ENCODE measurements at regions not wholly inside any gene's neighbourhood (a gene's known extent, or its start where the extent isn't known, plus 50 kb on each side); places are given as distances from the start of the nearest gene placed in this dataset.

DNA sequence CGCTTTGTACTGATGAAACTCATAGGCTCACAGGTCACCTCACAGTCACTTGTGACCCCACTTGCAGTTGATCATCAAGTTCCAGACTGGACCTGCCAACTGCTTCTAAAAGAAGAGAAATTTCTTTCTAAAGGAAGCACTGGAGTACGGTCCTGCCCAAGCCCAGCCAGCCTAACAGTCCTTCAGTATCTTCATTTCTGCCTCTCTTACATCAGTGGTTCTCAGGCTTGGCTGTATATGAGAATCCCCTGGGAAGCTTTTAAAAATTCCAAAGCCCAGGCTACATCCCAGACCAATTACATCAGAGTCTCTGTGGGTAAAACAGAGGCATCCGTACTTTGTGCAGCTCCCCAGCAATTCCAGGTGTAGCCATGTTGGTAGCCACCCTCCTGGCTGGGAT, 282.1 kb downstream of the NFIB start:
- Mint-ChIP-seq H3K36me3 (ENCODE audit: insufficient read depth) (no peaks in the 10 kb centered on the region), H3K27me3 (ENCODE audit: low read depth) (no peaks in the 10 kb centered on the region), H3K4me1 (ENCODE audit: low read depth) (no peaks in the 10 kb centered on the region), H3K9me3 (no peaks in the 10 kb centered on the region), H3K4me3 (no peak overlapping the region)
- DNase-seq = no peak
- ATAC-seq = no peak

DNA sequence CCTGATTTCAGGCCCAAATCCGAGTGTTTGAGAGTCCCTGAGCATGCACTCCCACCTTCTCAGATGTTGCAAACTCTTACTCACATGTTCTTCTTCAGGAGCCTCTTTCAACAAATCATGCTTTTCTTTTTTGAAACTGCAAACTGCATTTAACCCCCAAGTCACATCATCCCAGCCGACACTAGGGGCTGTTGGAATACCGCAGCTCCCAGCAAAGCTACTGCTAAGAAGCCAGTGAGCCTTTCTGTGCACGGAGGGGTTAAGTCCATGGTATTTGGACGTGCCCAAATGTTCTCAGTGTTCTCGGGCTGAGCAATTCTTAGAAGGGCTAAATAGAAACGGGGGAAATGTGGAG, 282.9 kb downstream of the NFIB start:
- DNase-seq (no peak), ATAC-seq (no peak)
- Mint-ChIP-seq H3K27me3 (ENCODE audit: low read depth) (no peaks in the 10 kb centered on the region), H3K4me1 (ENCODE audit: low read depth) (no peaks in the 10 kb centered on the region), H3K36me3 (ENCODE audit: insufficient read depth) (no peaks in the 10 kb centered on the region), H3K4me3 (no peak overlapping the region), H3K9me3 (no peaks in the 10 kb centered on the region)

DNA sequence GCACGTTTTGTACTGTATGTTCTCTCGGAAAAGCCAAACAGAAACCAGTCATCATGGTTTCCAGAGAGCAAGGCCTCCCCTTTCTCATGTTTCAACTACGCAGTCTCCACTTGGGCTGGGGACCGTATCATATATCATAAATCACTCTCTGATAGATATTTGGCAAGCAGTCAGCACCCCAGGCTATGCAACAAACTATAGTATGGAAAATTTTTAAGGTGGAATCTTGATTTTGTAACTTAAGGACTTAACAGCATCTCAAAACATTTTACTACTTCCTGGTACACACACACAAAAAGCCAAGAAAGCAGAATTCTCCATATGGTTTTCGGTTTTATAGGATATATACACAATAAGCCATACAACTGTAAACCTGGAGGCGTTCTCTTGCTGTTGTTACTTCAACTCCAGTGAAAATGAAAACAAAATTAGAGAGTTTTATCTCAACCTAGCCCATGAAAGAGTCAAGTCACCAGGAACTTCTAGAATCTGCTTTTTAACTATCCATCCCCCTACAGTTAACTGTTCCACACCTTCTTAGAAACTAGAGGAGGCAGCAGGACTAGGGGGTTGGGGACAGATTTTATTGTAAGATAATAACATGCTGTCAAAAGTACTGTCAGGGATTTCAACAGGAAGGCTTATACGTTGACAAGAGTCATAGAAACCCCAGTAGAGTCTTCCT, 283.4 kb downstream of the NFIB start:
- no peak for ATAC-seq
- H3K27me3 Mint-ChIP-seq (ENCODE audit: low read depth) = no peaks in the 10 kb centered on the region

DNA sequence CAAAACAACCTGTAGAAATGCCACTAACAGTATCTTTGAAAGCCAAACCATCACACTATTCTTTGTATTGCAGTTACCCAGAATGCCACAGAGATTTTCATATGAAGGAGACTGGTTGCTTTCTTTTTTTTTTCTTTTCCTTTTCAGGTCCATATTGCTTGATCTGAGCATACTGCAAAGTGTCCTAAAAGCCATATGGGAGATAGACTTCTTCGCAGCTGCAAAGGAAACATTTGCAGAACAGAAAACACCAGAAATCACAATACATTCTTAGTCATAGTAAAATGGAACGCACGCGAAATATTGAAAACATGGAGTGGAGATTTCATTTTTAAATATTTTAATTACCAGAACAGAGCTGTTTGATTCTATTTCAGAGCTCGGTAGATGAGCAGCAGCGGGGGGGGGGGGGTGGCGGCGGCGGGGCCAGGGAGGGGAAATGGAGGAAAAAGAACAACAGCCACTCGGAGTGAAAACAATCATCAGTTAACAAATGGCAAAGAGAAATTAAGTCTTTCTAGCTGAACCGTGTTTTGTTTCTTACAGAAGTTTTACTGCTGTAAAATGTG, 284.1 kb downstream of the NFIB start:
- Mint-ChIP-seq H3K4me1 (ENCODE audit: low read depth) (no peaks in the 10 kb centered on the region), H3K27me3 (ENCODE audit: low read depth) (no peaks in the 10 kb centered on the region), H3K36me3 (ENCODE audit: insufficient read depth) (no peaks in the 10 kb centered on the region), H3K9me3 (no peaks in the 10 kb centered on the region), H3K4me3 (no peak overlapping the region)
- DNase-seq (no peak), ATAC-seq (no peak)

More for the DNA sequence above, 283.4 kb downstream of the NFIB start:
- Mint-ChIP-seq H3K4me1 (ENCODE audit: low read depth) (no peaks in the 10 kb centered on the region), H3K9me3 (no peaks in the 10 kb centered on the region), H3K36me3 (ENCODE audit: insufficient read depth) (no peaks in the 10 kb centered on the region), H3K4me3 (no peak overlapping the region)
- DNase-seq = no peak

DNA sequence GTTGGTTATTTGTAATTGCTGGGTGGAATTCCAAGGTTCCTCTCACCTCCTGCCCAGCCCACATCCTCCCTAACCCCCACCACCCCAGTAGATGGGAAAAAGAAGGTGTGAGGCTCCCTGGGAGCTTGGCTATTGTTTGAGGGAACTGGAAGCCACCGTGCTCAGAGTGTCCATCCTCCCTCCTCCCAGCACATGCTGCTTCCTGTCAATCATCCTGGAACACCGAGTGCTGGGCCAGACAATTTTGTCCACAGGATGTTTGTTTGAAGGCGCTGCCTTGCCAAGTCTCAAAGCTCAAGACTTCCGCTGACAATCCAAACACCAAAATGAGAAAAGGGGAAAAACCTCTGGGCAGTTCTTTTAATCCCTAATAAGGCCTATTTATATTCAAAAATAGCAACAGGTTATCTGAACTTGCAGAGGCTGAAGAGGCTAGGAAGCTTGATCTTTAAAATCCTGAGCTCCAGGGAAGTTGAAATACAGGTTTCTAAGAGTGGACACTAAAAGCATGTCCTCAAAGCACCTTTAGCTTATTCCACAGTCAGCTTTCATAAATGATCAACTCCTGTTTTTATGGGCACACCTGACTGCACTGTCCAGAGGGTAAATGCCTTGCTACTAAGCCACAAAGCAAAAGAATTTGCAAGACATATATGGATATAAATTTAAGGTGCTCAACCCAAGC, 286.7 kb downstream of the NFIB start:
- Mint-ChIP-seq H3K4me1 (ENCODE audit: low read depth) (no peaks in the 10 kb centered on the region), H3K36me3 (ENCODE audit: insufficient read depth) (no peaks in the 10 kb centered on the region), H3K27me3 (ENCODE audit: low read depth) (no peaks in the 10 kb centered on the region), H3K4me3 (no peak overlapping the region), H3K9me3 (no peaks in the 10 kb centered on the region)
- DNase-seq (no peak), ATAC-seq (no peak)

DNA sequence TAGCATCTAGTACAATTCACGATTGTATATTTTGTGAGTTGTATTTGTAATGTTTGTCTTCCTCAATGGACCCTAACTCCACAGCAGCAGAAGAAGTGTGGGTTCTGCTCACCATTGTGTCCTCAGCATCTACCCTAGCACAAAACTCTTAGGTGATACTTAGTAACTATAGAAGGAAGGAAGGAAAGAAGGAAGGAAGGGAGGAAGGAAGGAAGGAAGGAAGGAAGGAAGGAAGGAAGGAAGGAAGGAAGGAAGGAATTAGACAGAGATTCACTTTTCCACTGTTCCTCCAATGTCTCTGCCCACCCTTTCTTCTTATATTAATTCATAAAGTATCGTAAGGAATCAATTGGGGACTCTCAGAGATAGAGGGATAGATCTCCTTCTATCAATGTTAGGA, 288.2 kb downstream of the NFIB start:
- Mint-ChIP-seq H3K4me3 (no peak overlapping the region), H3K36me3 (ENCODE audit: insufficient read depth) (no peaks in the 10 kb centered on the region), H3K4me1 (ENCODE audit: low read depth) (no peaks in the 10 kb centered on the region), H3K27me3 (ENCODE audit: low read depth) (no peaks in the 10 kb centered on the region), H3K9me3 (no peaks in the 10 kb centered on the region)
- ATAC-seq (no peak), DNase-seq (no peak)

DNA sequence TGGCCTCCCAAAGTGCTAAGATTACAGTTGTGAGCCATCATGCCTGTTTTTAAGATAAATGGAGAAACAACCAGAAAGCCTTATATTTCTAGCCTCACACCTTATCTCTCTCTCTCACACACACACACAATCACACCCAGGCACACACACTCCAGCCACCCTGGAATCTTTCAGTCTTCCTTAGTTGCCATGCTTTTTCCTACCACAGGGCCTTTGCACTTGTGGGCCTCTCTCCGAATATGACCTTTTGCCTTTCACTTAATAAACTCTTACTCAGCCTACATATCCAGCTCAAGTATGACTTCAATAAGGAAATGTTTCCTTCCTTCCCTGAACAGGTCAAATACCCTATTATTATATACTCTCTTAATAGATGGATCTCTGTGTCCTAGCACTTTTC, 290.7 kb downstream of the NFIB start:
- DNase-seq (no peak), ATAC-seq (no peak)
- Mint-ChIP-seq H3K4me1 (ENCODE audit: low read depth) (no peaks in the 10 kb centered on the region), H3K27me3 (ENCODE audit: low read depth) (no peaks in the 10 kb centered on the region), H3K36me3 (ENCODE audit: insufficient read depth) (no peaks in the 10 kb centered on the region), H3K4me3 (no peak overlapping the region), H3K9me3 (peaks cover 6% of the 10 kb centered on the region)

DNA sequence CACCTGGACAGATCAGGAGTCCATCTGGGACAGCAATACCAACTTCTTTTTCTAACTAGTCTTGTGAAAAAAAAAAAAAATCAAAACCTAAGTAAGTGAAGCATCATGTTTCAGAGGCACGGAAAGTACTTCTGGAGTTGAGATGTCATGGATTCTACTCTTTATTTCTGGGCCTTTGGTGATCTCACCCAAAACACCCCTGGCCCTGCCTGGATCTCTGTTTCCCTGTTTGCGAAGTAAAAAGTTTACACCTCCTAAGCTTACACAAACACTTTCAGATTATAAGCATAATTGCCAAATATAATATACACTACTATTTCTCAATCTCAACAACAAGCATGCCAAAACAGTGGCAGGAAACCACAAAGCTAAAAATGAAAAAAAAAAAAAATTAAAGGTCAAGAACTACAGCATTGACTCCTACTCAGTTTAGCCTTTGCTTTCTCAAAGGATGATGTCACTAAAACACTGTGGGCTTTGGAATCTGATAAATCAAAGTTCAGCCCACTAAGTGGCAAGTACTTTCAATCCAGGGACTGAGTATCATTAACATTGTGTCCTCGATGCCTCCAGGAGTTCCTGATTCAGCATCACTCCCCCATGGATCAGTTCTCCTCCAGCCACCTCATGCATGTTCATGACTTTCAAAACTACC, 291.9 kb downstream of the NFIB start:
- Mint-ChIP-seq H3K9me3 (peaks cover 6% of the 10 kb centered on the region), H3K4me3 (no peak overlapping the region), H3K27me3 (ENCODE audit: low read depth) (no peaks in the 10 kb centered on the region), H3K4me1 (ENCODE audit: low read depth) (no peaks in the 10 kb centered on the region), H3K36me3 (ENCODE audit: insufficient read depth) (no peaks in the 10 kb centered on the region)
- DNase-seq (no peak), ATAC-seq (no peak)

DNA sequence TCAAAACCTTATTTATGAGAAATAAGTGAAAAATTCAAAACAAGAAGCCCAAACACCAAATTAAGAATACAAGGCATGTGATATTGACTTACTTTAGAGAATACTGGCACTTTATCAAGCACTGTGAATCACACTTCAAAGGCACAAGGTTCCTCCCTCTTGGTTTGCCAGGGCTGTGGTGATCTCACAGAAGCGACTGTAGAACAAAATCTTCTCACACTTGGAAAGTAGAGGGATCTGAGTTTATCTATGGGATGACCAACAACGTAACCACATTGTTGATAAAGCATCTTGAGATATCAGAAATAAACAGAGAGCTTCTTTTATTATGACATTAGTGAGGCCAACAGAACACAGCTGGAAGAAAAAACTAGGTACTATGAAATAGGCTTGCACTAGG, 295.9 kb downstream of the NFIB start:
- DNase-seq = no peak
- Mint-ChIP-seq H3K27me3 (ENCODE audit: low read depth) (no peaks in the 10 kb centered on the region), H3K36me3 (ENCODE audit: insufficient read depth) (no peaks in the 10 kb centered on the region), H3K4me3 (no peak overlapping the region), H3K9me3 (peaks cover 10% of the 10 kb centered on the region), H3K4me1 (ENCODE audit: low read depth) (no peaks in the 10 kb centered on the region)
- no peak for ATAC-seq

DNA sequence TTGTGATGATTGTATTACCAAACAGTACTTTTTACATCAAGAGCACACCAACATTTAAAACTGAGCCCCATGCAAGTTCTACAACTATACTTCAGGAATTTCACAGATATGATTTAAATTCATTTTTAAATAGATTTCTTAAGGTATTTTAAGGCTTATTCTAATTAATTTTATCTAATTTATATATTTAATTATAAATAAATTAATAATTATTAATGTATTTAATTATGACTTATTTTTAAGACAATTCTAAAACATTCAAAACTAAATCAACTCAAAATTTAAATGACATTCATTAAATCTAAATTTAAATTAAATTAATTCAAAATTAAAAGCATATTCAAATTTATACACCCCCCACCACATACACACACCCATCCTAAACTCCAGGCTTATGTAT, 299.2 kb downstream of the NFIB start:
- ATAC-seq = no peak

DNA sequence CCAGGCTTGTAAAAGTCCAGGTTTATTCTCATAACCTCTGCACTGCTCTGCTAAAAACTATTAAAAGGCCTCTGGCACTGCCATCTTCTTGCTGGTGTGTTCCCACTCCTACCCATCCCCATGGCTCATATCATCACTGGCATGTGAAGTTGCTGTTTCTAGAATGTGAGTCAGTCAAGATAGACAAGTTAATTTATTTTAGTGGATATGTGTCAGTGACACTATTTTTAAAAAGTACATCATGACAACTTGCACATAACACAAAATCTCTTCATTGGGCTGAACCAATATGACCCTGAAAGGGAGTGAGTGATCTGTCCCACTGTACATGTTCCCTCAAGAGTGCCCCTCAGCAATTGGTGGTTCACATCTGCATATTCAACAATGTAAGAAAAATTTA, 299.7 kb downstream of the NFIB start:
- H3K4me1 Mint-ChIP-seq (ENCODE audit: low read depth) = no peaks in the 10 kb centered on the region
- no peak overlapping the region for H3K4me3 Mint-ChIP-seq
- no peaks in the 10 kb centered on the region for H3K27me3 Mint-ChIP-seq (ENCODE audit: low read depth)
- no peaks in the 10 kb centered on the region for H3K36me3 Mint-ChIP-seq (ENCODE audit: insufficient read depth)
- no peak for DNase-seq
- no peak for ATAC-seq
- H3K9me3 Mint-ChIP-seq = peaks cover 4% of the 10 kb centered on the region

More for the DNA sequence above, 299.2 kb downstream of the NFIB start:
- peaks cover 4% of the 10 kb centered on the region for H3K9me3 Mint-ChIP-seq
- no peaks in the 10 kb centered on the region for H3K4me1 Mint-ChIP-seq (ENCODE audit: low read depth)
- no peaks in the 10 kb centered on the region for H3K36me3 Mint-ChIP-seq (ENCODE audit: insufficient read depth)
- H3K27me3 Mint-ChIP-seq (ENCODE audit: low read depth) = no peaks in the 10 kb centered on the region
- H3K4me3 Mint-ChIP-seq = no peak overlapping the region
- no peak for DNase-seq

DNA sequence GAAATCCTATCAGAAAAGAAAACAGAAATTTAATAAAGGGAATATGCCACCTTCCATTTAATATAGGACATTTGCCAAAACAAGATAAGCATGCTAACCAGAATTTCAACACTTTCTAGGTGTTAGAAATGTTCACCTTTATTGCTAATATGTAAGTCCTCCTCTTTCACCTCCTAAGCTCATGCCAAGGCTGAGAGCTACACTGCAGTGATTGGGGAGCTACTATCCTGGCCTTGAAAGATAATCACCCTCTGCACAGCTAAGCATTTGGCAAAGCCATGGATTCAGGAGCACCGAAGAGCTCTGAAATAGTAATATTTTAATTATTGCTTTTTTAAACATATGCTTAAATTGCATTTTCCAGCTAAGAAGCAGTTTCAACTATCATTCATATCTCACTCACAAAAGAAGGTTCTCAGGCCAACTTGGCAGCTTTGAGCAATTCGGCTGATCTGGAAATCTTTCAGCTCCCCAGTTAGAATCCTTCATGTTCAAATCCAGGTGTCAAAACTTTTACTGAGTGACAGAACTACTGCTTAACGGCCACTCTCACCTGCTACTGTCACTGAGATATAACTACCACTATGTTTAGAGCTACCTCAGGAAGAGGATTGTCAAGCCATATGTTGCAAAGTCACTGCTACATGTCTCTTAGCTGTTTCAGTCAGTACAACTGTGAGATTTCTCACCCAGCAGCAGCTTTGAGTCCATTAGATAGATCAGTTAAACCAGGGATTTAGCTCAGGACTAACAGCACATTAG, 302.0 kb downstream of the NFIB start:
- Mint-ChIP-seq H3K36me3 (ENCODE audit: insufficient read depth) (no peaks in the 10 kb centered on the region), H3K4me3 (no peak overlapping the region), H3K9me3 (peaks cover 5% of the 10 kb centered on the region), H3K4me1 (ENCODE audit: low read depth) (no peaks in the 10 kb centered on the region), H3K27me3 (ENCODE audit: low read depth) (no peaks in the 10 kb centered on the region)
- ATAC-seq = no peak
- DNase-seq = no peak

DNA sequence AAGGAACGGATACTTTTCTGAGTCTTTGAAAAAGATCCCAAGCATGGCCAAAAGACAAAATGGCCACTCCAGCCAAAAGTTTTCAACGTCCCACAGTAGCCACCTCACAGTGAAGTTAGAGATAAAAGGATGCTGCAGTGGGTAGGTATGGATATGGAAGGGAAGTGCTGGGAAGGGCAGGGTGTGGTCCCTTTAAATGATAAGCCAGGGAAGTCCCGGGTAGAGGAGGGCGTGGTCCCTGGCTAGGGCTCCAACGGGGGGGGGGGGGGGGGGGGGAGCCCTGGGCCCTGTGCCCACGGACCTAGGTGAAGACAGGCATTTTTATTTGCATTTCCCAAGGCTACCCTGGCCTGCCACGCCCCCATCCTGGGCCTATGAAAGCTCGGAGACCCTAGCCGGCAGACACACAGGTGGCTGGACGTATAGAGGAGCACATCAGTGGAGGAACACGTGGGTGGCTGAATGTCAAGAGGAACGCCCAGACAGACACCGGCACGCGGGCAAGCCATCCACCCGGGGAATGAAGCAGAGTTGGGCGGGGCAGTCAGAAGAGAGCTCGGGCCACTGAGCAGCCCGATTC, 306.7 kb downstream of the NFIB start:
- DNase-seq = no peak
- no peaks in the 10 kb centered on the region for H3K36me3 Mint-ChIP-seq (ENCODE audit: insufficient read depth)
- peaks cover 7% of the 10 kb centered on the region for H3K9me3 Mint-ChIP-seq
- H3K4me1 Mint-ChIP-seq (ENCODE audit: low read depth) = no peaks in the 10 kb centered on the region
- no peak for ATAC-seq
- H3K27me3 Mint-ChIP-seq (ENCODE audit: low read depth) = no peaks in the 10 kb centered on the region
- no peak overlapping the region for H3K4me3 Mint-ChIP-seq

All from activated T-cell treated with anti-CD3 and anti-CD28 coated beads, Interleukin-2, amount 50 U/mL, for 4 hours (primary cell).